ENCODE measurements at regions not wholly inside any gene's neighbourhood (a gene's known extent, or its start where the extent isn't known, plus 50 kb on each side); places are given as distances from the start of the nearest gene placed in this dataset.
"Not testable (repeated sequence)": the region's sequence is repeated elsewhere in the genome, so short reads cannot be mapped to it uniquely, and the experiment has no call there.

DNA sequence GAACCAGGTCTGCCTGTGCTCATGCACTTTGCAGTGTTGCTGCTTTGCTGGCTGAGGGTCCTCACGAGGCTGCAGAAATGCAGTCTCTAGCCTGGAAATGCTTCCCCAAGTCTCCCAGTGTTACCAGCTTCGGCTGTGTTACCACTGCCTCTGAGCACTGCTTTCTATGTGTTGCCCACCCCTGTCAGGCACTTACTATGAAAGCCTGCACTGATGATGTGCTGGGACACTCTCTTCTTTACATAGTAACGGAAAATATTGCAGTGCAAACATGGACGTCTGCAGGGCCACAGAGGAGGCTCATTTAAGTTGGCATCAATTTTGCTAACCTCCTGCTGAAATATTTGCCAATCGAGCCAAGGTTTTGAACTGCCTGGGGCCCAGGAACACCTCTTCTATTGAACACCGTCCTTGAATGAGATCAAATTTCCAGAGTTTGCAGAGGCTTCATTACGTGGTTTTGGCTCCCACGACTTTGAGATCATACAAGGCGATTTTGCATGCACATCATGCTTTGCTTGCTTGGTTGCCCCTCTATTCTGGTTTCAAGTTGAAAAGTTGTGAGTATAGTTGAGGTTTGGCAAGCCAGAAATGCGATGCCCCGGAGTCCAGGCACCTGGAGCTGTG lies 404.7 kb upstream of the PODXL start:
- no peak for DNase-seq (ENCODE audit: low spot score)

GRCh38 chr7:131959106-131959812 lies 402.8 kb upstream of the PODXL start:
- DNase-seq (ENCODE audit: low spot score): no peak

DNA sequence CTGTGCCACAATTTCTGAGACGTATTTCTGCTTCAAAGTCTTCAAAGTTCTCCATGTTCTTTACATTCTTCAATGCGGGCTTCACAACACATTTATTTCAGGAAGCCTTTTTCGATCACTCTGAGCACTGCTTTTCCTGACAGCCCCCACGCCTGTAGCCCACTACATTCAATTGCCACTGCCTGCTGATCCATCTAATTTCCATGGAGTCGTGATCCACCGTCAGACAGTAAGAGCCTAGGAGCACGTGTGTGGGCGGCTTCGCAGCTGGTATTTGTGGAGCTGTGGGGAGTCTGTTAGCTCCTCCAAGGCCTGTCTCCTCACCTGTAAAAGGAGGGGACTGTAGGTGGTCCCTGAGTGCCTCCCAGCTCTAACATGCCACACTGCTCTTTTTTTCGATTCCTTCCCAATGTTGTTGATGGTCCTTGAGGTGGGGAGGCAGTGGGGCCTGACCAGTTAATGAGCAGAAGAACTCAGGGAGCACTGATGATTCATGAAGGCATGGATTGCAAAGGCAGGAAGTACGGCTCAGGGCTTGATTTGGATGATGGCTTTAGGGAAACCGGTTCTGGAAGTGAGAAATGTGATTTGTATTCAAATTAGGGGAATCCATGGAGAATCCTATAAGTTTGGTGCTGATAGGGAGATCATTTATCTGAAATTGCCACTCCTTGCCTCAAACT lies 401.1 kb upstream of the PODXL start:
- no peak for DNase-seq (ENCODE audit: low spot score)

GRCh38 chr7:131956864-131957263 lies 400.4 kb upstream of the PODXL start:
- DNase-seq (ENCODE audit: low spot score): no peak

GRCh38 chr7:131955679-131956078 lies 399.3 kb upstream of the PODXL start:
- no peak for DNase-seq (ENCODE audit: low spot score)

DNA sequence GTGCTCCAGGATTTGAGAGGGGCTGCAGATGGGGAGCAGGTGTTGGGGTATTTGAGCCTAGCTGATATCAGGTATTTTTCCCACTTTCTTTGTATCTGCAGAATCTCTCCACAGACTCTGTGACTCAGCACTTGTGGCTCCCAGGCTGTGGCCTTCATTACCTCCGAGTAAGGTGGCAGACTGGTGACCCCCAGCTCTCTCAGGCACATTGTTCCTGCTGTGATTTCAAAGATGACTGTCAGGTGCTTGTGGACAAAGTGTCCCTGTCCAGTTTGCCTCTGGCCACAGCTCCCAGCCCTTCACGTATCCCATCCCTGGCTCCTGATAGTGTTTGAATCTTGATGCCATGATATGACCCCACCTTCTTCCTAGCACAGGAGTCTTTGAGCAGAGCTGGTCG lies 396.8 kb upstream of the PODXL start:
- DNase-seq (ENCODE audit: low spot score): no peak

GRCh38 chr7:131952365-131952764 lies 395.9 kb upstream of the PODXL start:
- DNase-seq (ENCODE audit: low spot score): no peak

DNA sequence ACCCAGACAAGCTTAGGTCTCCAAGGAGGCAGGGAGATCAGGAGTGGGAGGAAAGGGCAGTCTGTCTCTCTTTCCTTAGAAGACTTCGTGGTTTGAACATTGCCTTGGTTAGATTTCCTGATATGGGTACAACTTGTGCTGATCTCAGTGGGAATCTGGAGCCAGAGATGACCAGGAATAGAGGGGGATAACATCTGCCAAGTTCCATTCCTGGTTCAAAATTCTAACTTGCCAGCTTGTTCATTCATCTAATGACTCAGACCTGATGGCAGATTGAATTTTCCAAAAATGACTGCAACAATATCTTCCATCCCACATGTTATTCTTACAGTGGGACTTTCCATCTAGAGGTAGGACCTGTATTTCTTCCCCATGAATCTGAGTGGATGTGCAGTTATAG lies 394.3 kb upstream of the PODXL start:
- DNase-seq (ENCODE audit: low spot score): no peak

- no peak for DNase-seq (ENCODE audit: low spot score)
Observed at GRCh38 chr7:131949659-131950058, 393.2 kb upstream of the PODXL start.

GRCh38 chr7:131948434-131949053 lies 392.1 kb upstream of the PODXL start:
- no peak for DNase-seq (ENCODE audit: low spot score)

- no peak for DNase-seq (ENCODE audit: low spot score)
Observed at GRCh38 chr7:131947661-131948060, 391.2 kb upstream of the PODXL start.

DNA sequence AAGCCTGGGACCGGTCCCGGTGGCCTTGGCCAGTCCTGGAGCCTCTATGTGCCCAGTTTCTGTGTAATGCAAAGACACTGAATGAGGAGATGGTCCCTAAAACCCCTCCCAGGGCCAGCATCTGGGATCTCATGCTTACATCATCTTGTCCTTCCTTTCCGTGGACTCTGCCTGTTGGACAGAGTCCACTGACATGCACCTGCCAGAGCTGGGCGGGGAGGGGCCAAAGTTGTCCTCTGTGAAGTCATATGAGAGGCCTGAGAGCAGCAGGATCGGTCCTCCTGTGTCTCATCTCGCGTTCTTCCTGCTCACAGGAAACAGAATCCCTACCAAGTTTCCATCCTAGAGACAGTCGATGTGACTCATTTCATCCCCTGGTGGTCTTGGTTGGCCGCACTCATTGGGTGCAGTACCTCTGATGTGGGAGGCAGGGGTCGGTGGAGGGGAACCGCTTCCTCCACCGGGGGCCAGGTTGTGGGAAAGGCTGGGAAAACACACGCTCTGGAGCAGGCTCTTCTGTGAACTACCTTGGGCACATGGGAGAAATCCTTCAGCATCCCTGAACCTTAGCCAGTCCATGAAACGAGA lies 389.6 kb upstream of the PODXL start:
- DNase-seq (ENCODE audit: low spot score): no peak

- DNase-seq (ENCODE audit: low spot score): peak; percentile 27
Observed at GRCh38 chr7:131945313-131945911, 389.0 kb upstream of the PODXL start.

- DNase-seq (ENCODE audit: low spot score): no peak
Observed at GRCh38 chr7:131944556-131945069, 388.2 kb upstream of the PODXL start.

GRCh38 chr7:131943646-131944045 lies 387.2 kb upstream of the PODXL start:
- no peak for DNase-seq (ENCODE audit: low spot score)

DNA sequence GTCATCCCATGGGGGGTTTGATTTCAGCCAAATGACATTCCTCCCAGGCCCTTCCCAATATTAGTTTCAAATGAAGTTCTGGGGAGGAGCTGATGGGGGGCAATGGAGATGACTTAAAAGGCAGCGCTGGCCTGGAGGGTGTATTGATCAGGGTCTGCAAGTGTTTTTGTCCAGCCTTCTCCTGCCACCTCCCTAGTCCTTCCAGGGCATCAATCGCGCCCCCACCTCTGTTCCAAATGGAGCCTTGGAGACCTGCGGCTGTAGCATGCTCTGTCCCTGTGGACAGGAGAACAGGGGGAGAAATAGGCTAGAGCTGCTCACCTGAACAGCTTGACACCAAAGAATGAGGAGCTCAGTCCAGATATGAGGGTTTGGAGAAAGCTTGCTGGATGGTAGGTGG lies 386.8 kb upstream of the PODXL start:
- DNase-seq (ENCODE audit: low spot score): no peak

GRCh38 chr7:131942287-131943150 lies 386.1 kb upstream of the PODXL start:
- no peak for DNase-seq (ENCODE audit: low spot score)

DNA sequence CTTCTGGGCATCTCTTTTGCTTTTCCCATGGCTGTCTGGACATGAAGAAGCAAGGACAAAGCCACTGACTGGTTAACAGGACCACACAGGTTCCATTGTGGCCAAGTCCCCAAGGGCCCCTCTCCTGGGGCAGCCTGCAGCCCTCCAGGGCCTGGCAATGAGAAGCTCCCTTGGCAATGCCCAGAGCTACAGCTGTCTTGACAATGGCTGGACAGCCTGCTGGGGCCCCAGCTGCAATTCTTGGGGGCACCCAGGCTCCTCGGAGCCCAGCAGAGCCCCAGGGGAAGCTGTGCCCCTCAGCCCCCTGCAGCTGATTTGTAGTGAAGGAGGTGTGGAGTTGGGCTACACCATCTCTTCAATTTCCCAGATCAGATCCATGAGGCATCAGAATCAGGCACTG lies 384.9 kb upstream of the PODXL start:
- no peak for DNase-seq (ENCODE audit: low spot score)

DNA sequence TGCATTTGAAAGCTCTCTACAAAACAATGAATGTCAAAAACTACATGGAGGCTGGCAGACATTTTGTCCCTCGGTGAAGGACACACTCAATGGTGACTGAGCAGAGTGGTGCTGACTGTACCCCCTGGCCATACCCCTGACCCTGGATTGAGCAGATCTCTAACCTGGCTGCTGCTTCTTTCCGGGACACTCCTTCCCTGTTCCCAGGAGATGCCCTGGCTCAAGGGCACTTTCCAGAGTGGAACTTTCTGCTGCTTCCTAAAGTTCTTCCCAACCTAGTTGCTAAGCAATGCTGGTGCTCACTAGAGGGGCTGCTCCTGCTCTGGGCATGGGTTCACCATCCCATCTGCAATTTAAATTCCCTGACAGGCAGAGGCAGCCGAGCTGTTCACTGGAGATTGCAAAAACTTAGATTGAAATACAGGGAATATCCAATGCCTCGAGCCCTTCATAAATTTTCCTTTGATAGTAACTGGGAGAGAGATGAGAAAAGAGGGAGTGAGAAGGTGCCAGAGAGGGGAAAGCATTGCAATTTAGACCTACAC lies 384.3 kb upstream of the PODXL start:
- no peak for DNase-seq (ENCODE audit: low spot score)

- DNase-seq (ENCODE audit: low spot score): not testable (repeated sequence)
Observed at GRCh38 chr7:131938788-131939187, 382.4 kb upstream of the PODXL start.
